ENCODE measurements at regions not wholly inside any gene's neighbourhood (a gene's known extent, or its start where the extent isn't known, plus 50 kb on each side); places are given as distances from the start of the nearest gene placed in this dataset.

GRCh38 chr5:29942089-29942488 lies 1251.4 kb upstream of the CDH6 start:
- no peak for TF ChIP-seq CTCF (IDR thresholded peaks at IDR 0.05)
- no peak for TF ChIP-seq EZH2phosphoT487 (IDR thresholded peaks at IDR 0.05)
- no peak for TF ChIP-seq EZH2 (IDR thresholded peaks at IDR 0.05)
